ENCODE measurements at regions not wholly inside any gene's neighbourhood (a gene's known extent, or its start where the extent isn't known, plus 50 kb on each side); places are given as distances from the start of the nearest gene placed in this dataset.

- no peak for TF ChIP-seq POLR2AphosphoS5 (IDR thresholded peaks at IDR 0.05)
- TF ChIP-seq POLR2A (IDR thresholded peaks at IDR 0.05): no peak
Measured at GRCh38 chr12:126607157-126607556, 1541.9 kb downstream of the AACS start.

All from stomach (tissue), 4 donors.